GM23248 (cell line): ENCODE measurements at regions not wholly inside any gene's neighbourhood (a gene's known extent, or its start where the extent isn't known, plus 50 kb on each side); places are given as distances from the start of the nearest gene placed in this dataset.
A peak's percentile ranks its signal among the peaks of the same experiment; 100 is the strongest.
"Not testable (repeated sequence)": the region's sequence is repeated elsewhere in the genome, so short reads cannot be mapped to it uniquely, and the experiment has no call there.

Source experiments
- DNase-seq: peaks from one replicate; pipeline ENCODE4 v3.0.0-alpha.2; 2015
- H2AFZ ChIP-seq: fragments of 200-600 bp; sonication (generic); 2 replicates; pipeline ENCODE4 v1.6.1; 2016; ENCODE audit warnings: antibody characterized with exemption
- H3F3A ChIP-seq: fragments of 200-600 bp; sonication (generic); 2 replicates; pipeline ENCODE4 v1.6.1; 2016; ENCODE audit warnings: mild to moderate bottlenecking, antibody characterized with exemption, mixed run types; ENCODE audit not compliant: insufficient read depth
- H3K27ac ChIP-seq: fragments of 200-600 bp; sonication (generic); 2 replicates; pipeline ENCODE4 v1.5.1; 2016; ENCODE audit warnings: mild to moderate bottlenecking
- H3K27me3 ChIP-seq: fragments of 200-600 bp; sonication (generic); replicated peaks from 2 replicates; pipeline ENCODE4 v1.6.1; 2016; ENCODE audit warnings: mild to moderate bottlenecking; ENCODE audit not compliant: insufficient read depth
- H3K36me3 ChIP-seq: fragments of 200-600 bp; sonication (generic); 2 replicates; pipeline ENCODE4 v1.6.1; 2016; ENCODE audit warnings: low read depth, mild to moderate bottlenecking
- H3K4me1 ChIP-seq: fragments of 200-600 bp; sonication (generic); 2 replicates; pipeline ENCODE4 v1.6.1; 2016; ENCODE audit warnings: mild to moderate bottlenecking; ENCODE audit not compliant: insufficient read depth
- H3K4me2 ChIP-seq: fragments of 200-600 bp; sonication (generic); one replicate; pipeline ENCODE4 v1.6.1; 2016; ENCODE audit warnings: mild to moderate bottlenecking; ENCODE audit not compliant: unreplicated experiment
- H3K4me3 ChIP-seq: fragments of 200-600 bp; sonication (generic); 2 replicates; pipeline ENCODE4 v1.5.1; 2016; ENCODE audit warnings: mild to moderate bottlenecking
- H3K79me2 ChIP-seq: fragments of 200-600 bp; sonication (generic); 2 replicates; pipeline ENCODE4 v1.6.1; 2016; ENCODE audit warnings: mild to moderate bottlenecking; ENCODE audit not compliant: insufficient read depth
- H3K9ac ChIP-seq: fragments of 200-600 bp; sonication (generic); 2 replicates; pipeline ENCODE4 v1.6.1; 2016; ENCODE audit warnings: mild to moderate bottlenecking
- H3K9me2 ChIP-seq: fragments of 200-600 bp; sonication (generic); 2 replicates; pipeline ENCODE4 v1.6.1; 2016; ENCODE audit warnings: mixed run types, mild to moderate bottlenecking, moderate library complexity; ENCODE audit not compliant: insufficient read depth
- H3K9me3 ChIP-seq: fragments of 200-600 bp; sonication (generic); one replicate; pipeline ENCODE4 v1.6.1; 2017; ENCODE audit warnings: low read depth
- H4K20me1 ChIP-seq: fragments of 200-600 bp; sonication (generic); 2 replicates; pipeline ENCODE4 v1.6.0; 2016; ENCODE audit not compliant: insufficient read depth
- EZH2 ChIP-seq: fragments of 200-600 bp; sonication (generic); IDR thresholded peaks from 2 replicates; pipeline ENCODE4 v1.6.1; 2018; ENCODE audit warnings: antibody characterized with exemption, mild to moderate bottlenecking; ENCODE audit not compliant: insufficient read depth, poor library complexity, severe bottlenecking
- EZH2phosphoT487 ChIP-seq: fragments of 200-600 bp; sonication (generic); IDR thresholded peaks from 2 replicates; pipeline ENCODE4 v1.6.1; 2018; ENCODE audit warnings: antibody characterized with exemption, moderate library complexity, mild to moderate bottlenecking, low read depth; ENCODE audit not compliant: insufficient read depth
- WGBS, 2 experiments: methylation state at CpG; one replicate each; pipeline ENCODE4 v1.1.6; 2015 to 2017; ENCODE audit warnings: low lambda C conversion rate in 2 of 2, low coverage in 1 of 2; ENCODE audit errors: missing lambda C conversion rate in 2 of 2; 5-methylcytosine and 5-hydroxymethylcytosine counted together
- in situ Hi-C: fragments of 300-500 bp; cut with MboI; formaldehyde crosslinking; loops from 2 replicates; pipeline ENCODE4 v1.15.0; 2020

- in situ Hi-C loops, result no loop called here
- TF ChIP-seq EZH2 (no peak), EZH2phosphoT487 (no peak)
- no peak overlapping the region for H3K9ac ChIP-seq
Measured at GRCh38 chr5:118578093-118578492, 410.3 kb downstream of the DTWD2 start.

GRCh38 chr5:118577621-118578020, 410.7 kb downstream of the DTWD2 start:
- H3F3A ChIP-seq, result no peaks in the 10 kb centered on the region
- H2AFZ ChIP-seq, result no peak overlapping the region
- no peaks in the 10 kb centered on the region for H3K36me3 ChIP-seq
- no peaks in the 10 kb centered on the region for H3K9me3 ChIP-seq
- 5 to 22% methylated on average over 1 of the region's 1 CpG for WGBS, 2 experiments
- DNase-seq, result no peak
- no peaks in the 10 kb centered on the region for H3K79me2 ChIP-seq
- no peak overlapping the region for H3K4me3 ChIP-seq
- H3K4me2 ChIP-seq, result no peak overlapping the region
- no peak overlapping the region for H3K9ac ChIP-seq
- in situ Hi-C loops, result no loop called here
- TF ChIP-seq EZH2phosphoT487, result no peak
- TF ChIP-seq EZH2, result no peak
- H3K27ac ChIP-seq, result no peak overlapping the region
- no peaks in the 10 kb centered on the region; the same call in 1 of the 2 replicates for H3K27me3 ChIP-seq
- no peaks in the 10 kb centered on the region for H4K20me1 ChIP-seq
- H3K9me2 ChIP-seq, result no peaks in the 10 kb centered on the region
- H3K4me1 ChIP-seq, result no peaks in the 10 kb centered on the region

More at GRCh38 chr5:118578093-118578492, 410.3 kb downstream of the DTWD2 start:
- no peaks in the 10 kb centered on the region for H3K9me2 ChIP-seq
- H3F3A ChIP-seq, result no peaks in the 10 kb centered on the region
- H3K27ac ChIP-seq, result no peak overlapping the region
- no peaks in the 10 kb centered on the region for H3K9me3 ChIP-seq
- H3K79me2 ChIP-seq, result no peaks in the 10 kb centered on the region
- H3K36me3 ChIP-seq, result no peaks in the 10 kb centered on the region
- H2AFZ ChIP-seq, result no peak overlapping the region
- H4K20me1 ChIP-seq, result no peaks in the 10 kb centered on the region
- no peaks in the 10 kb centered on the region for H3K4me1 ChIP-seq
- no peaks in the 10 kb centered on the region; the same call in 1 of the 2 replicates for H3K27me3 ChIP-seq
- H3K4me2 ChIP-seq, result no peak overlapping the region
- H3K4me3 ChIP-seq, result no peak overlapping the region
- DNase-seq, result peak; percentile 8
- WGBS, 2 experiments, result 15 to 26% methylated on average over 3 of the region's 3 CpGs

GRCh38 chr5:118570276-118570675, 418.1 kb downstream of the DTWD2 start:
- DNase-seq, H3F3A ChIP-seq, H3K27me3 ChIP-seq, H3K9ac ChIP-seq, H2AFZ ChIP-seq, H3K4me2 ChIP-seq, H3K36me3 ChIP-seq, H3K4me1 ChIP-seq, H3K27ac ChIP-seq, H3K9me2 ChIP-seq, H3K9me3 ChIP-seq, H3K79me2 ChIP-seq, H4K20me1 ChIP-seq, H3K4me3 ChIP-seq, in situ Hi-C loops: not testable (repeated sequence)
- WGBS, 2 experiments, result 84 to 95% methylated on average over 2 of the region's 2 CpGs

- not testable (repeated sequence) for H3K27me3 ChIP-seq, H3K9me3 ChIP-seq, H3K9ac ChIP-seq, H3K4me2 ChIP-seq, H3K9me2 ChIP-seq, H3K79me2 ChIP-seq, H4K20me1 ChIP-seq, H2AFZ ChIP-seq, H3K27ac ChIP-seq, H3K36me3 ChIP-seq, H3K4me1 ChIP-seq, H3F3A ChIP-seq, H3K4me3 ChIP-seq, DNase-seq
- WGBS, 2 experiments, result 100% methylated on average over 1 of the region's 1 CpG
- in situ Hi-C loops, result loop anchor here (5.0 kb wide), 1 partner anchor 52 kb away; no protein-coding TSS in a partner anchor
Measured at GRCh38 chr5:118569596-118569995, 418.8 kb downstream of the DTWD2 start.

- no peaks in the 10 kb centered on the region for H3F3A ChIP-seq
- TF ChIP-seq EZH2, result no peak
- no peak for TF ChIP-seq EZH2phosphoT487
- no peaks in the 10 kb centered on the region for H3K27me3 ChIP-seq
- H3K9ac ChIP-seq, result no peak overlapping the region
- H3K27ac ChIP-seq, result no peak overlapping the region
- in situ Hi-C loops, result loop anchor here (5.0 kb wide), 1 partner anchor 48 kb away; no protein-coding TSS in a partner anchor
- no peaks in the 10 kb centered on the region for H3K9me3 ChIP-seq
- H3K36me3 ChIP-seq, result no peaks in the 10 kb centered on the region
- H3K4me3 ChIP-seq, result no peak overlapping the region
- no peak overlapping the region for H2AFZ ChIP-seq
- no peaks in the 10 kb centered on the region for H3K79me2 ChIP-seq
- DNase-seq, result no peak
- H4K20me1 ChIP-seq, result no peaks in the 10 kb centered on the region
- no peak overlapping the region for H3K4me2 ChIP-seq
- no peaks in the 10 kb centered on the region for H3K9me2 ChIP-seq
- 83 to 89% methylated on average over 12 of the region's 12 CpGs for WGBS, 2 experiments
- H3K4me1 ChIP-seq, result no peaks in the 10 kb centered on the region
Measured at GRCh38 chr5:118565335-118565971, 422.9 kb downstream of the DTWD2 start.
